ENCODE measurements at regions not wholly inside any gene's neighbourhood (a gene's known extent, or its start where the extent isn't known, plus 50 kb on each side); places are given as distances from the start of the nearest gene placed in this dataset.

GRCh38 chr2:104043864-104044263, 810.1 kb upstream of the POU3F3 start:
- DNase-seq (ENCODE audit: low spot score), result no peak
- ChIA-PET CTCF (no interaction called here), POLR2A (ENCODE audit: low non-redundant PET) (no interaction called here)
- TF ChIP-seq CTCF (conservative IDR thresholded peaks at IDR 0.05; ENCODE audit: low read depth), result no peak
- H3K27ac ChIP-seq, result no peak overlapping the region

- CTCF ChIA-PET, result no interaction called here
- TF ChIP-seq CTCF (conservative IDR thresholded peaks at IDR 0.05; ENCODE audit: low read depth), result no peak
- POLR2A ChIA-PET (ENCODE audit: low non-redundant PET), result no interaction called here
Observed at GRCh38 chr2:104045071-104045470, 808.8 kb upstream of the POU3F3 start.

GRCh38 chr2:104046466-104046865, 807.4 kb upstream of the POU3F3 start:
- CTCF ChIA-PET, result no interaction called here
- no peak for TF ChIP-seq CTCF (conservative IDR thresholded peaks at IDR 0.05; ENCODE audit: low read depth)
- POLR2A ChIA-PET (ENCODE audit: low non-redundant PET), result no interaction called here
- no peak overlapping the region for H3K27ac ChIP-seq
- no peak for DNase-seq (ENCODE audit: low spot score)

More at GRCh38 chr2:104045071-104045470, 808.8 kb upstream of the POU3F3 start:
- no peak overlapping the region for H3K27ac ChIP-seq
- no peak for DNase-seq (ENCODE audit: low spot score)

- H3K27ac ChIP-seq, result no peak overlapping the region
- TF ChIP-seq CTCF (conservative IDR thresholded peaks at IDR 0.05; ENCODE audit: low read depth), result no peak
- ChIA-PET CTCF (no interaction called here), POLR2A (ENCODE audit: low non-redundant PET) (no interaction called here)
- no peak for DNase-seq (ENCODE audit: low spot score)
Observed at GRCh38 chr2:104047516-104047915, 806.4 kb upstream of the POU3F3 start.

- DNase-seq (ENCODE audit: low spot score), result no peak
- CTCF ChIA-PET, result no interaction called here
- TF ChIP-seq CTCF (conservative IDR thresholded peaks at IDR 0.05; ENCODE audit: low read depth), result no peak
- H3K27ac ChIP-seq, result no peak overlapping the region
- POLR2A ChIA-PET (ENCODE audit: low non-redundant PET), result no interaction called here
Observed at GRCh38 chr2:104049438-104049837, 804.5 kb upstream of the POU3F3 start.

- ChIA-PET POLR2A (ENCODE audit: low non-redundant PET) (no interaction called here), CTCF (no interaction called here)
- DNase-seq (ENCODE audit: low spot score), result no peak
- H3K27ac ChIP-seq, result no peak overlapping the region
- TF ChIP-seq CTCF (conservative IDR thresholded peaks at IDR 0.05; ENCODE audit: low read depth), result no peak
Observed at GRCh38 chr2:104049981-104050380, 803.9 kb upstream of the POU3F3 start.

GRCh38 chr2:104050656-104051242, 803.2 kb upstream of the POU3F3 start:
- TF ChIP-seq CTCF (conservative IDR thresholded peaks at IDR 0.05; ENCODE audit: low read depth), result no peak
- ChIA-PET CTCF (no interaction called here), POLR2A (ENCODE audit: low non-redundant PET) (no interaction called here)
- H3K27ac ChIP-seq, result no peak overlapping the region
- no peak for DNase-seq (ENCODE audit: low spot score)

Measured in RWPE1 (cell line).